WTC11 (cell line): ENCODE measurements at regions not wholly inside any gene's neighbourhood (a gene's known extent, or its start where the extent isn't known, plus 50 kb on each side); places are given as distances from the start of the nearest gene placed in this dataset.

Experiments used
- FOXJ3 ChIP-seq: sonication (generic); formaldehyde crosslinking; IDR thresholded peaks from 2 replicates; pipeline ENCODE4 v1.9.0; 2021; ENCODE audit warnings: missing genetic modification reagents, mild to moderate bottlenecking, borderline replicate concordance
- HMGXB4 ChIP-seq: sonication (generic); formaldehyde crosslinking; IDR thresholded peaks from 2 replicates; pipeline ENCODE4 v1.8.1; 2023; ENCODE audit warnings: mild to moderate bottlenecking, moderate library complexity, missing genetic modification reagents
- SOX15 ChIP-seq: fragments of 250-450 bp; sonication (Bioruptor Pico); IDR thresholded peaks from 2 replicates; pipeline ENCODE4 v1.9.0; 2021; ENCODE audit warnings: mild to moderate bottlenecking
- ZNF121 ChIP-seq: sonication (generic); formaldehyde crosslinking; IDR thresholded peaks from 2 replicates; pipeline ENCODE4 v1.8.0; 2023; ENCODE audit warnings: missing genetic modification reagents
- ZNF425 ChIP-seq: fragments of 250-450 bp; sonication (Bioruptor Pico); conservative IDR thresholded peaks from 2 replicates; pipeline ENCODE4 v1.9.0; 2021; ENCODE audit warnings: mild to moderate bottlenecking
- TF ChIP-seq, protein P1 (sequence below): sonication (generic); formaldehyde crosslinking; IDR thresholded peaks from 2 replicates; pipeline ENCODE4 v1.8.1; 2023; ENCODE audit warnings: mild to moderate bottlenecking, missing genetic modification reagents, moderate library complexity
- TF ChIP-seq, protein P2 (sequence below): sonication (generic); formaldehyde crosslinking; IDR thresholded peaks from 2 replicates; pipeline ENCODE4 v1.8.1; 2023; ENCODE audit warnings: mild to moderate bottlenecking, missing genetic modification reagents
- TF ChIP-seq, protein P3 (sequence below): fragments of 250-450 bp; sonication (Bioruptor Pico); IDR thresholded peaks from 2 replicates; pipeline ENCODE4 v1.9.0; 2021; ENCODE audit warnings: mild to moderate bottlenecking, borderline replicate concordance
- TF ChIP-seq, protein P4 (sequence below): fragments of 250-450 bp; sonication (Bioruptor Pico); IDR thresholded peaks from 2 replicates; pipeline ENCODE4 v1.8.0; 2021; ENCODE audit warnings: mild to moderate bottlenecking
- TF ChIP-seq, protein P5 (sequence below): sonication (generic); formaldehyde crosslinking; IDR thresholded peaks from 2 replicates; pipeline ENCODE4 v1.8.0; 2023; ENCODE audit warnings: mild to moderate bottlenecking, missing genetic modification reagents

GRCh38 chr1:36567601-36568341, 85.1 kb upstream of the CSF3R start (continued):
- TF ChIP-seq, protein P1, sequence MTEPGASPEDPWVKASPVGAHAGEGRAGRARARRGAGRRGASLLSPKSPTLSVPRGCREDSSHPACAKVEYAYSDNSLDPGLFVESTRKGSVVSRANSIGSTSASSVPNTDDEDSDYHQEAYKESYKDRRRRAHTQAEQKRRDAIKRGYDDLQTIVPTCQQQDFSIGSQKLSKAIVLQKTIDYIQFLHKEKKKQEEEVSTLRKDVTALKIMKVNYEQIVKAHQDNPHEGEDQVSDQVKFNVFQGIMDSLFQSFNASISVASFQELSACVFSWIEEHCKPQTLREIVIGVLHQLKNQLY (CRISPR knock-in tag) = no peak
- no peak for TF ChIP-seq ZNF425 (CRISPR knock-in tag)
- no peak for TF ChIP-seq HMGXB4 (CRISPR knock-in tag)
- TF ChIP-seq ZNF121 (CRISPR knock-in tag) = no peak
- TF ChIP-seq, protein P2, sequence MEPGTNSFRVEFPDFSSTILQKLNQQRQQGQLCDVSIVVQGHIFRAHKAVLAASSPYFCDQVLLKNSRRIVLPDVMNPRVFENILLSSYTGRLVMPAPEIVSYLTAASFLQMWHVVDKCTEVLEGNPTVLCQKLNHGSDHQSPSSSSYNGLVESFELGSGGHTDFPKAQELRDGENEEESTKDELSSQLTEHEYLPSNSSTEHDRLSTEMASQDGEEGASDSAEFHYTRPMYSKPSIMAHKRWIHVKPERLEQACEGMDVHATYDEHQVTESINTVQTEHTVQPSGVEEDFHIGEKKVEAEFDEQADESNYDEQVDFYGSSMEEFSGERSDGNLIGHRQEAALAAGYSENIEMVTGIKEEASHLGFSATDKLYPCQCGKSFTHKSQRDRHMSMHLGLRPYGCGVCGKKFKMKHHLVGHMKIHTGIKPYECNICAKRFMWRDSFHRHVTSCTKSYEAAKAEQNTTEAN = no peak
- TF ChIP-seq, protein P3, sequence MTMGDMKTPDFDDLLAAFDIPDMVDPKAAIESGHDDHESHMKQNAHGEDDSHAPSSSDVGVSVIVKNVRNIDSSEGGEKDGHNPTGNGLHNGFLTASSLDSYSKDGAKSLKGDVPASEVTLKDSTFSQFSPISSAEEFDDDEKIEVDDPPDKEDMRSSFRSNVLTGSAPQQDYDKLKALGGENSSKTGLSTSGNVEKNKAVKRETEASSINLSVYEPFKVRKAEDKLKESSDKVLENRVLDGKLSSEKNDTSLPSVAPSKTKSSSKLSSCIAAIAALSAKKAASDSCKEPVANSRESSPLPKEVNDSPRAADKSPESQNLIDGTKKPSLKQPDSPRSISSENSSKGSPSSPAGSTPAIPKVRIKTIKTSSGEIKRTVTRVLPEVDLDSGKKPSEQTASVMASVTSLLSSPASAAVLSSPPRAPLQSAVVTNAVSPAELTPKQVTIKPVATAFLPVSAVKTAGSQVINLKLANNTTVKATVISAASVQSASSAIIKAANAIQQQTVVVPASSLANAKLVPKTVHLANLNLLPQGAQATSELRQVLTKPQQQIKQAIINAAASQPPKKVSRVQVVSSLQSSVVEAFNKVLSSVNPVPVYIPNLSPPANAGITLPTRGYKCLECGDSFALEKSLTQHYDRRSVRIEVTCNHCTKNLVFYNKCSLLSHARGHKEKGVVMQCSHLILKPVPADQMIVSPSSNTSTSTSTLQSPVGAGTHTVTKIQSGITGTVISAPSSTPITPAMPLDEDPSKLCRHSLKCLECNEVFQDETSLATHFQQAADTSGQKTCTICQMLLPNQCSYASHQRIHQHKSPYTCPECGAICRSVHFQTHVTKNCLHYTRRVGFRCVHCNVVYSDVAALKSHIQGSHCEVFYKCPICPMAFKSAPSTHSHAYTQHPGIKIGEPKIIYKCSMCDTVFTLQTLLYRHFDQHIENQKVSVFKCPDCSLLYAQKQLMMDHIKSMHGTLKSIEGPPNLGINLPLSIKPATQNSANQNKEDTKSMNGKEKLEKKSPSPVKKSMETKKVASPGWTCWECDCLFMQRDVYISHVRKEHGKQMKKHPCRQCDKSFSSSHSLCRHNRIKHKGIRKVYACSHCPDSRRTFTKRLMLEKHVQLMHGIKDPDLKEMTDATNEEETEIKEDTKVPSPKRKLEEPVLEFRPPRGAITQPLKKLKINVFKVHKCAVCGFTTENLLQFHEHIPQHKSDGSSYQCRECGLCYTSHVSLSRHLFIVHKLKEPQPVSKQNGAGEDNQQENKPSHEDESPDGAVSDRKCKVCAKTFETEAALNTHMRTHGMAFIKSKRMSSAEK (CRISPR knock-in tag) = no peak
- TF ChIP-seq, protein P4, sequence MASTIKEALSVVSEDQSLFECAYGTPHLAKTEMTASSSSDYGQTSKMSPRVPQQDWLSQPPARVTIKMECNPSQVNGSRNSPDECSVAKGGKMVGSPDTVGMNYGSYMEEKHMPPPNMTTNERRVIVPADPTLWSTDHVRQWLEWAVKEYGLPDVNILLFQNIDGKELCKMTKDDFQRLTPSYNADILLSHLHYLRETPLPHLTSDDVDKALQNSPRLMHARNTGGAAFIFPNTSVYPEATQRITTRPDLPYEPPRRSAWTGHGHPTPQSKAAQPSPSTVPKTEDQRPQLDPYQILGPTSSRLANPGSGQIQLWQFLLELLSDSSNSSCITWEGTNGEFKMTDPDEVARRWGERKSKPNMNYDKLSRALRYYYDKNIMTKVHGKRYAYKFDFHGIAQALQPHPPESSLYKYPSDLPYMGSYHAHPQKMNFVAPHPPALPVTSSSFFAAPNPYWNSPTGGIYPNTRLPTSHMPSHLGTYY (CRISPR knock-in tag) = no peak
- TF ChIP-seq SOX15 (CRISPR knock-in tag) = no peak
- no peak for TF ChIP-seq FOXJ3 (CRISPR knock-in tag)
- TF ChIP-seq, protein P5, sequence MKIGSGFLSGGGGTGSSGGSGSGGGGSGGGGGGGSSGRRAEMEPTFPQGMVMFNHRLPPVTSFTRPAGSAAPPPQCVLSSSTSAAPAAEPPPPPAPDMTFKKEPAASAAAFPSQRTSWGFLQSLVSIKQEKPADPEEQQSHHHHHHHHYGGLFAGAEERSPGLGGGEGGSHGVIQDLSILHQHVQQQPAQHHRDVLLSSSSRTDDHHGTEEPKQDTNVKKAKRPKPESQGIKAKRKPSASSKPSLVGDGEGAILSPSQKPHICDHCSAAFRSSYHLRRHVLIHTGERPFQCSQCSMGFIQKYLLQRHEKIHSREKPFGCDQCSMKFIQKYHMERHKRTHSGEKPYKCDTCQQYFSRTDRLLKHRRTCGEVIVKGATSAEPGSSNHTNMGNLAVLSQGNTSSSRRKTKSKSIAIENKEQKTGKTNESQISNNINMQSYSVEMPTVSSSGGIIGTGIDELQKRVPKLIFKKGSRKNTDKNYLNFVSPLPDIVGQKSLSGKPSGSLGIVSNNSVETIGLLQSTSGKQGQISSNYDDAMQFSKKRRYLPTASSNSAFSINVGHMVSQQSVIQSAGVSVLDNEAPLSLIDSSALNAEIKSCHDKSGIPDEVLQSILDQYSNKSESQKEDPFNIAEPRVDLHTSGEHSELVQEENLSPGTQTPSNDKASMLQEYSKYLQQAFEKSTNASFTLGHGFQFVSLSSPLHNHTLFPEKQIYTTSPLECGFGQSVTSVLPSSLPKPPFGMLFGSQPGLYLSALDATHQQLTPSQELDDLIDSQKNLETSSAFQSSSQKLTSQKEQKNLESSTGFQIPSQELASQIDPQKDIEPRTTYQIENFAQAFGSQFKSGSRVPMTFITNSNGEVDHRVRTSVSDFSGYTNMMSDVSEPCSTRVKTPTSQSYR (CRISPR knock-in tag) = no peak
- TF ChIP-seq, all 79 proteins: peak for 0
